Gastroesophageal sphincter (tissue), 4 donors: ENCODE measurements at regions not wholly inside any gene's neighbourhood (a gene's known extent, or its start where the extent isn't known, plus 50 kb on each side); places are given as distances from the start of the nearest gene placed in this dataset.

Experiments
- ATAC-seq: fragments of 150-250 bp; one replicate; pipeline ENCODE4 v1.9.1; 2016; ENCODE audit warnings: mild to moderate bottlenecking, moderate library complexity
- H3K27ac ChIP-seq, 4 donors: fragments of 200-600 bp; sonication (generic) in 3 of 4; 1 replicate in 3 of 4; 2 replicates in 1 of 4; pipeline ENCODE4 v1.5.1; 2016 to 2019
- H3K27me3 ChIP-seq: fragments of 200-600 bp; sonication (generic); one replicate; pipeline ENCODE4 v1.5.1; 2019
- H3K36me3 ChIP-seq, 2 donors: fragments of 200-600 bp; sonication (generic); one replicate each; pipeline ENCODE4 v1.5.1; 2019; ENCODE audit warnings: control low read depth in 1 of 2
- H3K4me1 ChIP-seq, 3 donors: fragments of 200-600 bp; sonication (generic); 1 replicate in 2 of 3; 2 replicates in 1 of 3; pipeline ENCODE4 v1.5.1; 2016 to 2019; ENCODE audit warnings: control low read depth in 2 of 3
- H3K4me3 ChIP-seq, 2 donors: fragments of 200-600 bp; sonication (generic); one replicate each; pipeline ENCODE4 v1.5.1; 2019; ENCODE audit warnings: mild to moderate bottlenecking in 1 of 2, moderate library complexity in 1 of 2
- H3K9me3 ChIP-seq, 3 donors: fragments of 200-600 bp; sonication (generic); one replicate each; pipeline ENCODE4 v1.5.1; 2017 to 2019; ENCODE audit warnings: control low read depth in 2 of 3
- CTCF ChIP-seq, 4 experiments: fragments of 200-600 bp in 2 of 4; fragments of 450-650 bp in 2 of 4; sonication (generic) in 1 of 4; IDR thresholded peaks; one replicate each; pipeline ENCODE4 v1.5.1; 2017 to 2019; ENCODE audit warnings: antibody characterized with exemption in 4 of 4, mild to moderate bottlenecking in 2 of 4, moderate library complexity in 2 of 4
- EP300 ChIP-seq: sonication (generic); formaldehyde crosslinking; IDR thresholded peaks from one replicate; pipeline ENCODE4 v1.6.1; 2017; ENCODE audit warnings: antibody characterized with exemption, mild to moderate bottlenecking
- POLR2A ChIP-seq, 2 donors: fragments of 450-650 bp; IDR thresholded peaks; one replicate each; pipeline ENCODE4 v1.6.1; 2017; ENCODE audit warnings: antibody characterized with exemption in 2 of 2, mild to moderate bottlenecking in 2 of 2, moderate library complexity in 1 of 2
- POLR2AphosphoS5 ChIP-seq: sonication (generic); formaldehyde crosslinking; IDR thresholded peaks from one replicate; pipeline ENCODE4 v1.6.1; 2017; ENCODE audit warnings: antibody characterized with exemption
- WGBS, 2 donors: methylation state at CpG; one replicate each; pipeline ENCODE4 v1.1.5; 2018; ENCODE audit warnings: low coverage in 1 of 2; 5-methylcytosine and 5-hydroxymethylcytosine counted together

- no peak overlapping the region for H3K4me3 ChIP-seq
- no peaks in the 10 kb centered on the region for H3K36me3 ChIP-seq
- H3K9me3 ChIP-seq, result no peaks in the 10 kb centered on the region
- TF ChIP-seq CTCF (IDR thresholded peaks at IDR 0.05), result no peak
- no peak for ATAC-seq
- WGBS, 2 donors, result 88 to 100% methylated on average over 4 of the region's 4 CpGs
- H3K4me1 ChIP-seq, result no peaks in the 10 kb centered on the region
- H3K27ac ChIP-seq, result no peak overlapping the region
- H3K27me3 ChIP-seq, result no peaks in the 10 kb centered on the region
Observed at GRCh38 chr7:33673029-33673700, 232.2 kb upstream of the BMPER start.

- Histone ChIP-seq H3K9me3 (peaks cover 0 to 4% (median 0%) of the 10 kb centered on the region in 3 donors), H3K36me3 (no peaks in the 10 kb centered on the region), H3K27ac (no peak overlapping the region), H3K27me3 (no peaks in the 10 kb centered on the region), H3K4me1 (no peaks in the 10 kb centered on the region), H3K4me3 (no peak overlapping the region)
- ATAC-seq, result no peak
- 92 to 96% methylated on average over 4 of the region's 4 CpGs for WGBS, 2 donors
- TF ChIP-seq CTCF (IDR thresholded peaks at IDR 0.05), result no peak
- no peak for TF ChIP-seq POLR2A (IDR thresholded peaks at IDR 0.05)
- no peak for TF ChIP-seq EP300
- TF ChIP-seq POLR2AphosphoS5, result no peak
Observed at GRCh38 chr7:33674804-33675411, 230.4 kb upstream of the BMPER start.

GRCh38 chr7:33677556-33677955 lies 227.8 kb upstream of the BMPER start:
- no peaks in the 10 kb centered on the region for H3K27me3 ChIP-seq
- TF ChIP-seq POLR2A (IDR thresholded peaks at IDR 0.05), result no peak
- no peak for TF ChIP-seq CTCF (IDR thresholded peaks at IDR 0.05)
- TF ChIP-seq EP300, result no peak
- ATAC-seq, result no peak
- peaks cover 0 to 5% (median 0%) of the 10 kb centered on the region in 3 donors for H3K9me3 ChIP-seq
- no peak overlapping the region for H3K27ac ChIP-seq
- no peak overlapping the region for H3K4me3 ChIP-seq
- WGBS, 2 donors, result 88 to 95% methylated on average over 4 of the region's 4 CpGs
- H3K4me1 ChIP-seq, result no peaks in the 10 kb centered on the region
- H3K36me3 ChIP-seq, result no peaks in the 10 kb centered on the region

GRCh38 chr7:33678569-33679335 lies 226.6 kb upstream of the BMPER start:
- TF ChIP-seq CTCF (IDR thresholded peaks at IDR 0.05) (no peak), POLR2A (IDR thresholded peaks at IDR 0.05) (no peak), EP300 (no peak), POLR2AphosphoS5 (no peak)
- Histone ChIP-seq H3K27me3 (no peaks in the 10 kb centered on the region), H3K27ac (no peak overlapping the region), H3K9me3 (peaks cover 0 to 5% (median 0%) of the 10 kb centered on the region in 3 donors), H3K36me3 (no peaks in the 10 kb centered on the region), H3K4me3 (no peak overlapping the region), H3K4me1 (no peaks in the 10 kb centered on the region)
- WGBS, 2 donors, result 68 to 94% methylated on average over 2 of the region's 2 CpGs
- no peak for ATAC-seq
